Activated gamma-delta T cell treated with Interleukin-2 at 50 U/mL for 16 hours (primary cell): ENCODE measurements at regions not wholly inside any gene's neighbourhood (a gene's known extent, or its start where the extent isn't known, plus 50 kb on each side); places are given as distances from the start of the nearest gene placed in this dataset.

Experiments
- DNase-seq: peaks from one replicate; pipeline ENCODE4 v3.0.0-alpha.2; 2020

GRCh38 chr22:42330170-42330569, 59.7 kb upstream of the TCF20 start:
- DNase-seq: no peak

- no peak for DNase-seq
Observed at GRCh38 chr22:42329504-42329903, 59.1 kb upstream of the TCF20 start.

- no peak for DNase-seq
Observed at GRCh38 chr22:42328784-42329145, 58.3 kb upstream of the TCF20 start.

GRCh38 chr22:42328130-42328783, 57.8 kb upstream of the TCF20 start:
- DNase-seq: no peak

- no peak for DNase-seq
Observed at GRCh38 chr22:42327462-42328129, 57.1 kb upstream of the TCF20 start.

- no peak for DNase-seq
Observed at GRCh38 chr22:42326801-42327200, 56.3 kb upstream of the TCF20 start.

GRCh38 chr22:42326301-42326700, 55.8 kb upstream of the TCF20 start:
- no peak for DNase-seq

GRCh38 chr22:42324990-42325710, 54.7 kb upstream of the TCF20 start:
- peak; percentile 24 for DNase-seq

- DNase-seq: no peak
Observed at GRCh38 chr22:42324566-42324965, 54.1 kb upstream of the TCF20 start.

GRCh38 chr22:42323971-42324370, 53.5 kb upstream of the TCF20 start:
- no peak for DNase-seq

GRCh38 chr22:42322562-42322926, 52.1 kb upstream of the TCF20 start:
- no peak for DNase-seq

- DNase-seq: no peak
Observed at GRCh38 chr22:42321908-42322561, 51.6 kb upstream of the TCF20 start.

GRCh38 chr22:42320443-42321416, 50.3 kb upstream of the TCF20 start:
- DNase-seq: no peak
